Ishikawa (cell line): ENCODE measurements at regions not wholly inside any gene's neighbourhood (a gene's known extent, or its start where the extent isn't known, plus 50 kb on each side); places are given as distances from the start of the nearest gene placed in this dataset.

Experiments used
- CEBPB ChIP-seq: IDR thresholded peaks from 2 replicates; pipeline ENCODE4 v1.6.1; 2012
- CREB1 ChIP-seq: IDR thresholded peaks from 2 replicates; pipeline ENCODE4 v1.6.1; 2012; ENCODE audit warnings: low read depth
- EGR1 ChIP-seq: IDR thresholded peaks from 2 replicates; pipeline ENCODE4 v1.6.1; 2012
- EP300 ChIP-seq: IDR thresholded peaks from 2 replicates; pipeline ENCODE4 v1.6.1; 2012; ENCODE audit warnings: borderline replicate concordance
- FOXM1 ChIP-seq: IDR thresholded peaks from 2 replicates; pipeline ENCODE4 v1.6.1; 2012; ENCODE audit warnings: low read depth, borderline replicate concordance
- MAX ChIP-seq: IDR thresholded peaks from 2 replicates; pipeline ENCODE4 v1.6.1; 2012
- NFIC ChIP-seq: IDR thresholded peaks from 2 replicates; pipeline ENCODE4 v1.6.1; 2012
- RAD21 ChIP-seq: IDR thresholded peaks from 2 replicates; pipeline ENCODE4 v1.6.1; 2012; ENCODE audit warnings: low read depth
- REST ChIP-seq: IDR thresholded peaks from 2 replicates; pipeline ENCODE4 v1.6.1; 2012; ENCODE audit warnings: low read depth, mild to moderate bottlenecking
- TAF1 ChIP-seq: IDR thresholded peaks from 2 replicates; pipeline ENCODE4 v1.6.1; 2012; ENCODE audit warnings: low read depth, mild to moderate bottlenecking
- TCF12 ChIP-seq: IDR thresholded peaks from 2 replicates; pipeline ENCODE4 v1.6.1; 2012; ENCODE audit warnings: low read depth
- TEAD4 ChIP-seq: IDR thresholded peaks from 2 replicates; pipeline ENCODE4 v1.6.1; 2012
- USF1 ChIP-seq: IDR thresholded peaks from 2 replicates; pipeline ENCODE4 v1.6.1; 2012
- YY1 ChIP-seq: IDR thresholded peaks from 2 replicates; pipeline ENCODE4 v1.6.1; 2012; ENCODE audit warnings: low read depth
- ZBTB7A ChIP-seq: IDR thresholded peaks from 2 replicates; pipeline ENCODE4 v1.6.1; 2012; ENCODE audit warnings: low read depth

GRCh38 chr17:437545-437944 lies 84.9 kb upstream of the RPH3AL start:
- TF ChIP-seq EGR1 (no peak), FOXM1 (no peak), NFIC (no peak), USF1 (no peak), YY1 (no peak), TAF1 (no peak)

GRCh38 chr17:436571-436970 lies 84.0 kb upstream of the RPH3AL start:
- TF ChIP-seq FOXM1 (no peak), CEBPB (no peak), RAD21 (no peak), TEAD4 (no peak), USF1 (no peak), MAX (no peak), CREB1 (no peak), NFIC (no peak)

GRCh38 chr17:431494-431893 lies 78.9 kb upstream of the RPH3AL start:
- TF ChIP-seq ZBTB7A (no peak), TAF1 (no peak), CEBPB (no peak), EP300 (no peak), NFIC (no peak)

- TF ChIP-seq CEBPB (no peak), YY1 (no peak), MAX (no peak), TEAD4 (no peak), FOXM1 (no peak), TAF1 (no peak), REST (no peak), ZBTB7A (no peak), NFIC (no peak), USF1 (no peak), EGR1 (no peak), TCF12 (no peak), EP300 (no peak)
Measured at GRCh38 chr17:429589-429988, 77.0 kb upstream of the RPH3AL start.

GRCh38 chr17:428414-428813 lies 75.8 kb upstream of the RPH3AL start:
- TF ChIP-seq CEBPB: no peak
- no peak for TF ChIP-seq EP300

- no peak for TF ChIP-seq REST
- no peak for TF ChIP-seq USF1
- TF ChIP-seq EGR1: no peak
- no peak for TF ChIP-seq YY1
- no peak for TF ChIP-seq TEAD4
- TF ChIP-seq TCF12: no peak
- TF ChIP-seq ZBTB7A: no peak
- TF ChIP-seq EP300: no peak
- no peak for TF ChIP-seq MAX
- TF ChIP-seq FOXM1: no peak
- no peak for TF ChIP-seq RAD21
- TF ChIP-seq NFIC: no peak
- no peak for TF ChIP-seq CREB1
- TF ChIP-seq CEBPB: no peak
- no peak for TF ChIP-seq TAF1
Measured at GRCh38 chr17:427891-428290, 75.3 kb upstream of the RPH3AL start.
